ENCODE measurements at regions not wholly inside any gene's neighbourhood (a gene's known extent, or its start where the extent isn't known, plus 50 kb on each side); places are given as distances from the start of the nearest gene placed in this dataset.

- no peaks in the 10 kb centered on the region for H4K20me1 ChIP-seq (ENCODE audit: insufficient read depth, low read length)
- H3K9ac ChIP-seq (ENCODE audit: low read length): no peak overlapping the region
- H3K27me3 ChIP-seq (ENCODE audit: low read depth, low read length): no peaks in the 10 kb centered on the region
- no peak overlapping the region for H3K27ac ChIP-seq (ENCODE audit: low read length)
- H3K9me3 ChIP-seq (ENCODE audit: insufficient read depth, low read length): no peaks in the 10 kb centered on the region
- no peak overlapping the region for H3K4me2 ChIP-seq (ENCODE audit: low read length)
- H3K36me3 ChIP-seq (replicated peaks; ENCODE audit: low read depth, low read length): no peaks in the 10 kb centered on the region
- H2AFZ ChIP-seq (ENCODE audit: low read depth, low read length): no peak overlapping the region
- H3K4me1 ChIP-seq (ENCODE audit: low read length): no peaks in the 10 kb centered on the region
- no peaks in the 10 kb centered on the region for H3K79me2 ChIP-seq (ENCODE audit: low read length)
- H3K4me3 ChIP-seq (ENCODE audit: low read length): no peak overlapping the region
- TF ChIP-seq CTCF (IDR thresholded peaks at IDR 0.05; ENCODE audit: low read depth, low read length) (no peak), EZH2phosphoT487 (IDR thresholded peaks at IDR 0.05; ENCODE audit: low read depth) (no peak)
Measured at GRCh38 chr10:59126261-59126660, 50.2 kb upstream of the PHYHIPL start.

All from OCI-LY3 (cell line).